GM13976 (cell line): ENCODE measurements at regions not wholly inside any gene's neighbourhood (a gene's known extent, or its start where the extent isn't known, plus 50 kb on each side); places are given as distances from the start of the nearest gene placed in this dataset.
A peak's percentile ranks its signal among the peaks of the same experiment; 100 is the strongest.

Experiments used
- DNase-seq: peaks from one replicate; pipeline ENCODE4 v3.0.0; 2012; ENCODE audit warnings: low spot score
- in situ Hi-C: fragments of 300-500 bp; cut with MboI; formaldehyde crosslinking; loops from one replicate; pipeline ENCODE4 v1.12.0; 2022; ENCODE audit warnings: low sequenced_read_pairs, mixed read lengths, inconsistent platforms; ENCODE audit not compliant: unreplicated experiment
- TF ChIP-seq, protein P1 (sequence below): IDR thresholded peaks from 2 replicates; pipeline ENCODE4 v1.5.1; 2012; ENCODE audit warnings: borderline replicate concordance, mild to moderate bottlenecking; ENCODE audit not compliant: insufficient read depth; ENCODE audit errors: extremely low read depth, missing control alignments, control extremely low read depth

DNA sequence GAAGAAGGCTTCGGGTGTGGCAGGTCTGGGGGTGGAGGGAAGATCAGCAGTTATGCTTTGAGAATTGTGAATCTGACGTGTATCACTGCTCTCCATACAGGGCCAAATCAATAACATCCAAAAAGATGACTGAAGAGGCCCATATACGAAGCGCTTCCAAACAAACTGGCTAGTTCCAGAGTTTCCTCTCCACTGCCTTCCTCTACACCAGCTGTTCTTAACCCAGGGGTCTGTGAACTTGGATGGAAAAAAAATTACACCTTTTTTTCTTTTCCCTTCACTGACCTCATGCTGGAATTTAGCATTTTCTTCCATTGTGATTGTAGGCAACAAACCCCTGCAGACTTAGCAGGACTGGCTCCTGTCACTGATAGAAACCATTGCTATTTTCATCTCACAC, 77.1 kb upstream of the NBL1 start:
- no peak for DNase-seq
- in situ Hi-C loops, result no loop called here
- TF ChIP-seq, protein P1, sequence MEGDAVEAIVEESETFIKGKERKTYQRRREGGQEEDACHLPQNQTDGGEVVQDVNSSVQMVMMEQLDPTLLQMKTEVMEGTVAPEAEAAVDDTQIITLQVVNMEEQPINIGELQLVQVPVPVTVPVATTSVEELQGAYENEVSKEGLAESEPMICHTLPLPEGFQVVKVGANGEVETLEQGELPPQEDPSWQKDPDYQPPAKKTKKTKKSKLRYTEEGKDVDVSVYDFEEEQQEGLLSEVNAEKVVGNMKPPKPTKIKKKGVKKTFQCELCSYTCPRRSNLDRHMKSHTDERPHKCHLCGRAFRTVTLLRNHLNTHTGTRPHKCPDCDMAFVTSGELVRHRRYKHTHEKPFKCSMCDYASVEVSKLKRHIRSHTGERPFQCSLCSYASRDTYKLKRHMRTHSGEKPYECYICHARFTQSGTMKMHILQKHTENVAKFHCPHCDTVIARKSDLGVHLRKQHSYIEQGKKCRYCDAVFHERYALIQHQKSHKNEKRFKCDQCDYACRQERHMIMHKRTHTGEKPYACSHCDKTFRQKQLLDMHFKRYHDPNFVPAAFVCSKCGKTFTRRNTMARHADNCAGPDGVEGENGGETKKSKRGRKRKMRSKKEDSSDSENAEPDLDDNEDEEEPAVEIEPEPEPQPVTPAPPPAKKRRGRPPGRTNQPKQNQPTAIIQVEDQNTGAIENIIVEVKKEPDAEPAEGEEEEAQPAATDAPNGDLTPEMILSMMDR, result no peak

DNA sequence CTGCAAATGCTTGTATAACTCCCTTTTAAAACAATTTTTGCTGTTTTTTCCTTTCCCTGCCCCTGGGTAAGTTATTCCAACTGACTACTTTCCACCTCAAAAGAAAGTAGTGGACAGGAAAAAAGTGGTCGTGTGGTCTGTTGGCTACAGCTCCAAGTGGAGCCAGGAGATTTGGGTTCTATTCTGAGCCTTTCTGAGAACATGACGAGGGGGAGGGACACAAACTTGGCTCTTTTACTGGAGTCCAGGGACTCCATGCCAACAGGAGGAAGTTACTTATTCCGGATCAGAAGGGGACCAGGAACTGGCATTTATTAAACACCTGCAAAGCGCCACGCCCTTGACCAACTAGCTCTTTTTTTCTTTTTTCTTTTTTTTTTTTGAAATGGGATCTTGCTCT, 79.0 kb upstream of the CAPZB start:
- in situ Hi-C loops, result no loop called here
- DNase-seq, result no peak
- TF ChIP-seq, protein P1, result no peak

DNA sequence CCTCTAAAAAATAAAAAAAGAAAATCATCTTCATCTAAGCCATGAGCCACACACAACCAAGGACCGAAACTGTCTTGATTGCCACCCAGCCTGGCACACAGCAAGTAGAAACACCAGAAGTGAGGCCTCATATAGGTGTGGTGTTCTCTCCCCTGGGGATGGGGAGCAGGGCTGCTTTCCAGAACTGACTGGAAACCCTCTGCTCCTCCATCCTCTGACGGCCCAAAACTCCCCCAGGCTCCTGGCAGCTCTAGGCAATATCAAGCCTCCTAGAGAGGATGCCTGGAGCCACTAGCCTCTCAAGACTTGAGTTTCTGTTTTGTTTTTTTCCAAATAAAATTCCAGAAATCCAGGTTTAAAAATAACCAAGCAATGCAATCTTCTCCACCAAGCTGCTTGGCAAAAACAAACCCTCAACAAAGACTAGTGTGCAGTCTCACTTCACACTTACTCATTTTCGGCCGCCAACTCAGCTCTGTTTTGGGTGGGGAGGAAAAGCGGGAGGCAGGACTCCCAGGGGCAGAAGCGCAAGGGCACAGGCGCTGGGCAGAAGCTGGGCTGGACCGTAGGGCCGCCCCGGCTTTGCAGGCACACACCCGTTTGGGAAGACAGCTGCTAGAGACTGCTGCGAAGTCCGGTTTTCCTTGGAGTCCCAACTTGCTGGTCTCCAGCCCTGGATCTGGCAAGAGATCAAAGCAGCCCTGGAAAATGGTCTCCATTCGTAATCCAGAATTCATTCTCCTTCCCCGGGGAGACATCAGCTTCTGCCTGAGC, 78.2 kb upstream of the CAPZB start:
- in situ Hi-C loops, result no loop called here
- TF ChIP-seq, protein P1, result no peak

DNA sequence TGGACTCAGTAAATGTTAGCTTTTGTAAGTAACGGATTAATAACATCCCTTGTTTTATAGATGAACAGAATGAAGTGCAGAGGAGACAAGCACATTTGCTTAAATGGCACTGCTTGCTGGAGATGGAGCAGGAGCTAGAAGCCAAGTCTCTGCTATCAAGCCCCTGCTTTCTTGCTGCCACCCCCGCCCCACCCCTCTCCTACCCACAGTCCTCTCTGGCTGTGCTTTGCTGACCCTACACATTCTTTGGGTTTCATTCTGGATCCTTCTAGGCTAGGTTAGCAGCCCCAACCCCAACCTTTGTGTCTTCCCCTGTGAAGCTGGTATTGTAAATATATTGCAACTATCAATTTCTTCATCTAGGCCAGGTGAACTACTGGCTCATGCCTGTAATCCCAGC, 77.5 kb upstream of the CAPZB start:
- in situ Hi-C loops, result no loop called here
- DNase-seq, result no peak
- TF ChIP-seq, protein P1, result no peak

More for the DNA sequence above, 78.2 kb upstream of the CAPZB start:
- DNase-seq, result no peak

DNA sequence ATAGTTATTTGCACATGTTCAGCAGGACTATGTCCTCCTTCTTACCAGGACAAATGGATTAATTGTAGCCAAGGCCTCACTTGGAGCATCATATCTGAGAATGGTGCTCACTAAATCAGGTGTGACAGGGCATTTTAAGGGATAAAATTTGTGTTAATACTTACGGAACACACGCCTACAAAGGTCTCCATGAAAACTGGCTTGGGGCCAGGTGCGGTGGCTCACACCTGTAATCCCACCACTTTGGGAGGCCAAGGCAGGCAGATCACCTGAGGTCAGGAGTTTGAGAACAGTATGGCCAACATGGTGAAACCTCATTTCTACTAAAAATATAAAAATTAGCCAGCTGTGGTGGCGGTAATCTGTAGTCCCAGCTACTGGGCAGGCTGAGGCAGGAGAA, 75.1 kb upstream of the CAPZB start:
- DNase-seq, result no peak
- TF ChIP-seq, protein P1, result no peak
- in situ Hi-C loops, result no loop called here

DNA sequence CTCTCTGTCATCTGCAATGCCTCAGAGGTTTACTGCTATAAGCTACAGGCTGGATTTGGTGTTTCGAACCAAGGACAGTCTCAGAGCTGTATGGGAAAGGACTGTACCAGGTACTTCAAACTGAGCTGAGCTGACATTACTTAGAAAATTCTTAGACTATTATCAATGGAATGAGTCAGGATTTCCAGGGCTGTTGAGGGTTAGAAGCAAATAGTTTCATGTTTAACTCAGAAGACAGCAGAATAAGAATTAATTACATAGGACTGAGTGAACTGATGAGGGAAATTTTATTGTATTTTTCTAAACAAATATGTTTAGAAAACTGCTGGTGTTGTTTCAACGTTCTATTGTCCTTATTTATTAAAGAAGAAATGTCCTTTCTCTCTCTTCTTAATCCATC, 74.3 kb upstream of the CAPZB start:
- TF ChIP-seq, protein P1, result no peak
- in situ Hi-C loops, result no loop called here

More for the DNA sequence above, 74.3 kb upstream of the CAPZB start:
- DNase-seq, result peak; percentile 1
